ENCODE measurements at regions not wholly inside any gene's neighbourhood (a gene's known extent, or its start where the extent isn't known, plus 50 kb on each side); places are given as distances from the start of the nearest gene placed in this dataset.
"Not testable (repeated sequence)": the region's sequence is repeated elsewhere in the genome, so short reads cannot be mapped to it uniquely, and the experiment has no call there.

- DNase-seq: no peak
Measured at GRCh38 chr9:28378231-28378630, 805.0 kb upstream of the C9orf72 start.

DNA sequence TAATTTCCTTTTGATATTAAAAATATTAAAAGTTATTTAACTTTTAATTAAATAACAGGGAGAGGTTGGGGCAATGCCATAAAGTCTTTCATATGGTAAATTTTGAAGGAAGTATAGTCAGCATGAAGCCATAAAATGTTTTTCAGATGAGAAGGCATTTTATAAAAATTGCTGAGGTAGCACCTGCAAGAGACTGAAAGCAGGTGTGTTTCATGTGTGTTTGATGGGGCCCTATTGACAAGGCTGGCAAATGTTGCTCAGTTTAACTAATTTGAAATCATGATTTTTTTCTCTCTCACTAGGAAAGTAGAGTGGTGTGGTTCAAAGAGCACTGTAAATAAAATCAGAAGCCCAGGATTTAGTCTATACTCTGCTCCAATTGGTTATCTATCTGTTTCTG lies 805.8 kb upstream of the C9orf72 start:
- no peak for DNase-seq

GRCh38 chr9:28389411-28389810 lies 816.1 kb upstream of the C9orf72 start:
- DNase-seq: no peak

DNA sequence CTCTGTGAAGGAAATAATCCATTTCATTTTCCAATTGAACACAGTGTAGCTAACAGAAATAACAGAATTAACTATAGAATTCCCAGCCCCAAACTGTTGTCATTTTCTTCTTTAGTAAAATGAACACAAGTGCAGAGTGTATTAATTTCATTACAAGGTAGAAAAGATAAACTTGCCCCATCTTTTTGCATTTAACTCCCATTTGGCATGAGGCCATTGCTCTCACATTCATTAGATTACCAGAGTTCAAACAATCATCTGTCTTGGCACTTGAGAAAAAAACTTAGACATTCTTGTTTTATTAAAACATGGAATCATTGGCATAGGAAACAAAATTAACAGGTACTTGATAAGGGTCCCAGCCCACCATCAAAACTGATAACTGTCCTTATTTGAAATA lies 821.5 kb upstream of the C9orf72 start:
- DNase-seq: no peak

DNA sequence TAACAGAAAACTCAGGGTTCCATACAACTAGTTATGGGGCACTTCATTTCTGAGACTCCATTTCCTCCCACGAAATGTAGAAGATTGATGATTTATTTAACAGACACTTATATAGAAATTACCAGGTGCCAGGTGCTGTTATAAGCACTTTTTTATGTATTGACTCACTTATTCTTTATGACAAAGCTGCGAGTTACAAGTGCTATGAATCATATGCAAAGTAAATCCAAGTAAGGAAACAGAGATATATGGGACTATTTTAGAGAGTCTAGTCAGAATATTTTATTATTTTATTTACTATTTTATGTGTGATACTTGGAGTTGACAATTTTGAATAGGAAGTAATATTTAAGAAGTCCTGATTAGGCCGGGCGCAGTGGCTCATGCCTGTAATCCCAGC lies 822.8 kb upstream of the C9orf72 start:
- DNase-seq: no peak

DNA sequence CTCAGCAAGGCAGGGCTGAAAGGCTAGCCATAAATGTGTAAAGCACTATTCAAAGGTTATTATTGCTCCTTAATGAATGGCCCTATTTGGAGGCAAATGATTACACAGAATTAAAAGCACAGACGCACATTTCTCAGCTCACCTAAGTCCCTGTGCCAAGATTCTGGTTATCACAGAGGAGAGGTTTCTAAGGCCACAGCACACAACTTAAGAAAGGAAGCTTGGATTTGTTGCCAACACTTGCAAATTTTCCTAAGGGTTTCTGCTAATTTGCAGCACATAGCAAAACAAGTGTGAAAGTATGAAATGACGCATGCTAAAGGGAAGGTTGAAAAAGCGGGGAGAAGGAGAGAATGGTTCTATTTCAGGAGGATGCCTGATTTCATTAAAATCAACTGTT lies 834.1 kb upstream of the C9orf72 start:
- DNase-seq: no peak

DNA sequence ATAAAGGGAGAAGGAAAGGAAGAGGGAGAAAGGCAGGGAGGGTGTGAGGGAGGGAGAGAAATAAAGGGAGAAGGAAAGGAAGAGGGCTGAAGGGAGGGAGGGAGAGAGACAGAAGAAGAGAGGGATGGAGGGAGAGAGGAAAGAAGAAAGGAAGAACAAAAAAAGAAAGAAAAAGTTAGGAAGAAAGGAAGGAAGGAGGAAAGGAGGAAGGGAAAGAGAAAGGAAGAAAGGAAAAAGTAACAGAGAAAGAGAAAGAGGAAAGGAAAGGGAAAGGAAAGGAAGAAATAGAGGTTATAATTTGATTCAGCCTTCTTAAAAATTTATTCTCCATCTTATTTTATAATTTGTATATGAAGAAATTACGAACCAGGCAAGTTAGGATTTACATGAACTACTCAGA lies 836.6 kb upstream of the C9orf72 start:
- DNase-seq: no peak

DNA sequence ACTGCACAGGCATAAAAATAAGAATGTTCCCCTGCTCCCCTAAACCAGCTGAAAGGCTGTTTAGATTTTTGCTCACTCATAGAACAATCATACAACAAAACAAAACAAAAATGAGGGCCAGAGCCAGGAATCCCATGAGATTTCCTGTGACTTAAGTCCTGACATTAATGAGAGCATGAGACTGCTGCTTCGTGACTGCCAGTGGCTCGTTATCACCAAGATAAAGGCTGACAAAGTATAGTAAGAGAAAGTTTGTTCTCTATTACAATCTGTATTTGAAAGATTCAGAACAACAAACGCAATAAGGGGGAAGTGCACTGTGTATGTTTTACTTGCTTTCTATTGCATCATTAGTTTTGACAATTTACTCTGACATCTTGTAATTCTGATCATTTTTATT lies 837.1 kb upstream of the C9orf72 start:
- no peak for DNase-seq

DNA sequence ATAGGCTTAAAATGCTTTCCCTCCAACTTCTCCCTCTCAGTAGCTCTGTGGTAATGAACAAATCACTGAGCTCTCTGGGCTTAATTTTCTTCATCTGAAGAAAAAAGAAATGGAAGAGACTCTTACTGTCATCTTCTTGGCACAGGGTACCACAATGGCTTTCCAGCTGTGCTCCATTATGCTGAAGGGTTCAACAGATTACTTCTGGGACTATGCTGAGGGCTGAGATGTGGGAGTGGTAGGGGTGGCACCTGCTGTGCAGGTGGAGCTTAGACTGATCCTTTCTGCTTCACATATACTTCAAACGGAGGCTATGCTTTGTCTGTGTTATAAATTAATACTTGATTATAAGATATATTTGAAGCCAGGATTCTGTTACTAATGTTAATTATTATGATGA lies 840.2 kb upstream of the C9orf72 start:
- DNase-seq: no peak

DNA sequence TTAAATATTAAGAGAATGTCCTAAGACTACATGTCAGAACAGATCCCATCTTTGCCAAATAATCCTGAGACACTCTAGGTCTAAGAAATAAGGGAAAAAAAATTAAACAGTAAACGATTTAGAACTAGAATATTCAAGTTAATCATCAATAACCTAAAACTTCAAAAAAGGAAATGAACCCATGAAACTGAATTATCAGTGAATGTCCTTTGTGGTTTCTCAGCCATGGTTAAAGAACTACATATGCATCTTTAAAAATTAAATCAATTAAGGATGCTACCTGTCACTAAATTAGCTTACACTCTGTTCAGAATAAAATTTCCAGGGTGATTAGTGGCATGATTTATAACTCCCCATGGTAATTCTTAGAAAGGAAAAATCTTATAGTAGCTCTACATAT lies 850.0 kb upstream of the C9orf72 start:
- DNase-seq: no peak

GRCh38 chr9:28435456-28435855 lies 862.2 kb upstream of the C9orf72 start:
- DNase-seq: no peak

- no peak for DNase-seq
Measured at GRCh38 chr9:28439688-28440087, 866.4 kb upstream of the C9orf72 start.

GRCh38 chr9:28443461-28443860 lies 870.2 kb upstream of the C9orf72 start:
- no peak for DNase-seq

GRCh38 chr9:28444637-28445036 lies 871.4 kb upstream of the C9orf72 start:
- no peak for DNase-seq

- no peak for DNase-seq
Measured at GRCh38 chr9:28445211-28445610, 871.9 kb upstream of the C9orf72 start.

DNA sequence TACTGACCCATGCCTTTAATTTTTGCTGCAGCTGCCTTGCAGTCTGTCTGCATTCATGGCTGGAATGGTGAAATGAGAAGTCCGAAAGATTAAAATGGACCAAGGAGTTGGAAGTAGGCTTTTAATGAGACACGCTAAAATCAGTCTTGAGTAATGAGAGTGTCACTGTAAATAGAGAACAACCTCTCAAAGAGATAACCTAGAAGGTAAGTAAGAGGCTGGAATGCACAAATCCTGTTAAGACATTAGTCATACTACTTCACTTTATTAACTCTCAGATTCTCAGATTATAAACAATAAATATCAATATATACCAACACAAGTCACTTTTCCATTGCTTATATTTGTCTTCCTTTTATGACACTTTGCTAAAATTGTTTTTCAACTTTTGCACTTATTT lies 880.6 kb upstream of the C9orf72 start:
- DNase-seq: no peak

DNA sequence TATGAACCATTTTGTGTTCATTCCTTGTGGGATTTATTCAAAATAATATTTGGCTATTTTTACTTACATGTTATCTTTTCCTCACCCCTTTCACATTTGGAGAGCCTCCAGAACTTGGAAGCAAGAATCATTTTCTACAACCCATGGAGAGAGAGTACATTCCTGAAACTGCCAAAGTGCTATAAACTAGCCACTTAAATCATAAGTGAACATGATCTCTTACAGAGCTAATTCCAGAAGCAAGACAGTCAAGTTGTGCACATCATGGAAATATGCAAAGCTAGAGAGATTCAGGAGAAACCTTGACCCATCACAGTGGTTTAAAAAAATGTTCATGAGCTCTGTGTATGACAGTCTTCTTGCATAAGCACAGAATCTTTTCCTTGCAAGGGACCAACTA lies 883.6 kb upstream of the C9orf72 start:
- no peak for DNase-seq

GRCh38 chr9:28464481-28465216 lies 891.4 kb upstream of the C9orf72 start:
- DNase-seq: no peak

GRCh38 chr9:28471261-28471660 lies 898.0 kb upstream of the C9orf72 start:
- DNase-seq: no peak

GRCh38 chr9:28487561-28487960 lies 914.3 kb upstream of the C9orf72 start:
- DNase-seq: no peak

GRCh38 chr9:28491121-28491520 lies 917.8 kb upstream of the C9orf72 start:
- DNase-seq: no peak

GRCh38 chr9:28498168-28498567 lies 924.9 kb upstream of the C9orf72 start:
- not testable (repeated sequence) for DNase-seq

DNA sequence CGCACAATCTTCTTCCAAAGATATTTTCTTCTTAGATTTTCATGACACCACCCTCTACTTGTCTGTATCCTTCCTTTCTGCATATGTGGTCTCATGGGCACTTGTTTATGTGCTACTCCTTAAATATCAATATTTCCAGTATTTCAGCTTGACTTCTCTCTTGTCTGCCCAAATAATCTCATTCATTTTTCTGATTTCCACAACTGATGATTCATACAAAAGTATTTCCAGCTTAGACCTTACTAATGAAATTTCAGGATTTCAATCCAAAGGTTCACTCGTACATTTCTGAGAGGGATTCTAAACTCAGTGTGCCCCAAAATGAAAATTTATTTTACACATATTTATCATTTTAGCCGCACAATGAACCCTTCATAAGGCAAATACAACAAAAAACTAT lies 928.9 kb upstream of the C9orf72 start:
- no peak for DNase-seq

DNA sequence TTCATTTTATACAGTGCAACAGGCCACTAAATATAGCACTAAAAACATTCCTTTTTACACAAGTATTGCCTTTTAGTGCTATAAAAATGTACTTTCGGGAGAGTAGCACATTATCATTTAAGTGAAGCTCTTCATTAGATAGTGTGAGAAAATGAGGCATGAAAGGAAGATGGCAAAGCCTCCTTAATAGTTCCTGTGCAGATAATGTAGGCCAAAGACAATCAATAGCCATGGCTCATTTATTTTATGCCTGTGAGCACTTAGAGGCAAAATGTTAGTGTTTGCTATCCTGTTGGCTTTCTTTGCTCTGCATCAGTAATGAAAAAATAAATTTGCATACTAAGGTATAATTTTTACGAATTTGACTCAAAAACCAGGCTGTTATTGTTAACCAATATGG lies 929.5 kb upstream of the C9orf72 start:
- DNase-seq: no peak

- DNase-seq: no peak
Measured at GRCh38 chr9:28503573-28503972, 930.3 kb upstream of the C9orf72 start.

GRCh38 chr9:28518439-28518838 lies 945.2 kb upstream of the C9orf72 start:
- no peak for DNase-seq

All from CD4-positive, alpha-beta T cell treated with Interferon alpha-2 for 1 hour (primary cell).